Stimulated activated CD8-positive, alpha-beta memory T cell treated with anti-CD3 and anti-CD28 coated beads, Interleukin-12 subunit alpha, Interleukin-12 subunit beta, amount 100 ng/mL, for 24 hours (primary cell): ENCODE measurements at regions not wholly inside any gene's neighbourhood (a gene's known extent, or its start where the extent isn't known, plus 50 kb on each side); places are given as distances from the start of the nearest gene placed in this dataset.

Experiments used
- DNase-seq: peaks from one replicate; pipeline ENCODE4 v3.0.0-alpha.2; 2020; ENCODE audit errors: extremely low read depth

DNA sequence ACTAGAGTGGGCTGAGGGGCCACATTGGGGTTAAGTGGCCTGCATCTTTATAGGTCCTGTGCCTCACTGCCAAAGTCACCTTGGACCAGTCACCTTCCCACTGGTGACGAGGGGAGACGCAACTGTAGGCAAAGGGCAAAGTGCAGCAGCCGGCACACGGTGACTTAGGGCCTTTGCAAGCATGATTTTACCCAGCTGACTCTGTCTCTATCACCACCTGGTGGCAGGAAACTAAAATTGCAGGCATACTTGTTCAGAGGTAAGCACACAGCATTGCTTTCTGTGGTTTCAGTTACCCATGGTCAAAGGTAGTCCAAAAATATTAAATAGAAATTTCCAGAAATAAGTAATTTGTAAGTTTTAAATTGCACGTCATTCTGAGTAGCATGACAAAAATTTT is 1164.4 kb downstream of the BRD1 start:
- no peak for DNase-seq

DNA sequence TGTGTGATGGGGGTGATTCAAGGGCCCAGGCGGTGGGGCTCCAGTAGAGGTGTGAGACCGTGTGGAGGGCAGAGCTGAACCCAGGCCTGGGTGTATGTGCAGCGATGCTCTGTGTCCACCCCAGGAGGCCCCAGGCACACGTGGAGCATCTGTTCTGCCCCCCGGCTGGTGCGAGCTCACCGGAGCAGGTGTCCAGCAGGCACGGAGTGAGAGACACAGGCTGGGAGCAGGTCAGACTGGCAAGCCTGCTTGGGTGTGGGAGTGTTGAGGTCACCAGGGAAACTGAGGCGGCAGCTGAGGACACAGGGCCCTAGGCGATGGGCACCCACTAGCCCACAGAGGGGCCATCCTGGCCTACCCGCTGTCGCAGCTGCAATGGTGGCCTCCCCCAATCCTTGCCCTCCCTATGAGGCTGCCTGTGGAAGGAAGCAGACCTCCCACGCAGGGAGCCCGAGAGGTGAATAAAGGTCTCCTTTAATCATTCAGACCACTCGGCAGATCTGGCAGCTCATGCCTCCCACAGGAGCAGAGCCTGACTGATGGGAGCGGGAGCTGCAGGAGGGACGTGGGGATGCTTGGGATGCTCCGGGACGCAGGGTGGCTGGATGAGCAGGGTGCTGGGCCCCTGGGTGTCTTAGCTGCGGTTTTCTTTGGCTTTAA is 1165.1 kb downstream of the BRD1 start:
- DNase-seq = no peak

DNA sequence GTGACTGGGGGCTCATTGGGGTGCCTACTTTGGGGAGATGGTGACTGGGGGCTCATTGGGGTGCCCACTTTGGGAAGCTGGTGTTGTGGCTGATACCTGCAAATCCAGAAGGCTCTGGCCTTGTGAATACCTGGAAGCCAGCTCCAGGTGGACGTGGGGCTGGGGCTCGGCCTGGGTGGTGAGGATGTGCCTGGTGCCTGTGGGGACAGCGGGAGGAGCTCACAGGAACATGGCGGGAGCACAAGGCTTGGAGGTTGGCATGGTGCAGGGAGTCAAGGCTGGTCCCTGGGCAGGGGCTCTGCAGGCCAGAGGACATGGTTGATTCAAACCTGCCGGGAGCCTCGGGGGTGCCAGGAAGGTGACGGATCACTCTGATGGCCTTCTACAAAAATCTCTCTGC is 1165.7 kb downstream of the BRD1 start:
- DNase-seq = no peak

DNA sequence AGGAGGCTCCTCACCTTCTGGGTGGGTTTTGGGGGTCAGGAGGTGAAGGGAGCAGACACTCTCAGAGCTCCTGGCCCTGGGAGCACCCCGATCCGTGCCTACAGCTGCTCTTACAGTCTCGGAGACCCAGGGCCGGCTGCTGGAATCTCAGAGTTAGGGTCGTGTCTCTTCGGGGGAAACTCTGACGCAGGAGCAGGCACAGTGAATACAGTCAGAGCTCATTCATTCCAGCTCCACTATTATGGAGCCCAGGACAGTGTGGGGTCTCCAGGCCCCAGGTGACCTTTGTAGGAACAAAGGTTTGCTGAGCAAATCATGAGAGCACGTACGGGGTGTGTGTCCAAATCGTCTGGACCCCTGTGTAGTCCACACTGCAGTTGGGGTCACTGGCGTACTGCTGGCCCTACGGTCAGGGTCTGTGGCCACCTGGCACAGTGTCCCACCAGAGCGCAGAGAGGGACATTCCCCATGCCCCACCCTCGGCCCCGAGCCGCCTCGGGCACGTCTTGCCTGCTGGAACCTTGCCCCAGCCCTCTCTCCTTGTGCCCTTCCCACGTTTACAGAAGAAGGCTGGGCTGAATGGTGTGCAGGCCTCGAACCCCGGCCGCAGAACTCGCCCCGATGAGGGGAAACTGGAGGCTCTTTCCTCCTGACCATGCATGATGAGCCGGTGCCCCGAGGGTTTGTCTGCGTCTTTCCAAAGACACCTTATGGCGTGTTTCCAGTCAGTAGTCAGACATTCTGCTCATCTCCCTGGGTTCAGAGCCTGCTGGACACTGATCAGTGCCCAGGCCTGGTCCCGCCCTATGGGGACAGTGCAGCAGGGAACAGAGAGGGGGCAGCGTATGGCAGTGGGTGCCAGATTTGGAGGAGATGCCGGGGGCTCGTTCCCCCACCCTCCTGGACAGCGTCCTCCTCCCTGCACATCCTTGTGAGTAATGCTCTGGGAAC is 1166.6 kb downstream of the BRD1 start:
- DNase-seq = no peak

DNA sequence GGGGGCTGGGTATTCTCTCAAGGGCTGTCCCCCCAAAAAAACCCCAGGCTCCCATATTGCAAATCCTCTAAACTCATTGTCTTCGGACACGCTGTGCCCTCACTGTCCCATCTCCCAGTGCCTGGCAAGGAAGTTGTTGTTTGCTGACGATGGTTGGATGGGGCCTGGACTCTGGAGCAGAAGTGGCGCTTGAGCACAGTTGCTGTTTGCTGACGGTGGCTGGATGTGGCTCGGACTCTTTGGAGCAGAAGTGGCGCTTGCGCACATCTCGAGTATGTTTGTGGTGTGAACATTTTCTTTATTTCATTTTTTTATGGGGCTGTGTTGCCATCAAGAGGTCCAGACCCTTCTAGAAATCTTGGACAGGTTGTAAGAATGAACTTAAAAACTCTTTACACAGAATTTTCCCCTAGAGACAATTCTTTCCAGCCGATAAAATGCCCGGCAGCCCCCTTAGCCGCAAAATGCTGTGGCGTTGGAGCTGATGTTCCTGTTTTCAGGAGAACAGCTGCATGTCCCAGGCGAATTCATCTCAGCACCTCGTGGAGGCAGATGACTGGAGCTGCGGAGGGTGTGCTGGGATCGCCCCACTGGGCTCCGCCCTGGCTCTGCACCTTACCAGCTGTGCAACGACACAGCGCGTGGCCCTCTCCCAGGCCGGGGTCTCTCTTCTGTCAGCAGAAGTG is 1167.4 kb downstream of the BRD1 start:
- no peak for DNase-seq

GRCh38 chr22:48659404-48659996 is 1168.2 kb downstream of the BRD1 start:
- DNase-seq = no peak

DNA sequence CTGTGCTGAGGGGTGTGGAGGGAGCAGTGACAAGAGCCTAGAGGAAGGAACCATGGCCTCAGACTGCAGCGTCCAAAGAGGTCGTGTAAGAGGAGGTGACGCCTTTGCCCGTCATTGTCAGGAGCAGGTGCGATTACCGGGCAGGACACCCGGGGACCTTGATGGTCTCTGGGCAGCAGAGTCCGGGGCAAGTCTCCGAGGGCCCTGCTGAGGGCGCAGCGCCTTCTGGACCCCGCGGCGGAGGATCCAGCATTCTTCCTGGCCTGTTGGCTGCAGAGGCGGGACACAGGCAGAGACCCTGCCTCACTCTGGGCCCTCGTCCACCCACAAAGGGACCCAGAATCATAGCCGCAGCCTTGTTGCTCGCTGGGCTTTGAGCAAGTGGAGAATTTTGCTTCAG is 1168.8 kb downstream of the BRD1 start:
- DNase-seq = no peak

DNA sequence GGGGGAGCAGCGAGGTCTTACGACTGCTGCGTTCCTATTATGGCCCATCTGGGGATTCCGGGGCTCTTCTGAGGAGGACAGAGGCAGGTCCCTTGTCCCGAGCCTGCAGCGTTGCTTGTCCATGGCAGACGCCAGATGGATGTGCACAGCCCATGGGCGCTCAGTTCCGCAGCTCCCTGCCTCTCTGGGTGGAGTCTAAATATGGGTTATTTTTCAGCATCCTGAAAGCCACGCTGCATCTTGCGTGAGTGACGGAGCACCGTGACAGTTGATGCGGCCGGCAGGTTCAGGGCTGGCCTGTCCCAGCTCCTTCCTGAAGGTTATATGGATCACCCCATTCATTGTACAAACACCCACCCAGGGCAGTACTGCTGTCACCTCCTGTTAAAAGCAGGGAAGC is 1169.4 kb downstream of the BRD1 start:
- no peak for DNase-seq

DNA sequence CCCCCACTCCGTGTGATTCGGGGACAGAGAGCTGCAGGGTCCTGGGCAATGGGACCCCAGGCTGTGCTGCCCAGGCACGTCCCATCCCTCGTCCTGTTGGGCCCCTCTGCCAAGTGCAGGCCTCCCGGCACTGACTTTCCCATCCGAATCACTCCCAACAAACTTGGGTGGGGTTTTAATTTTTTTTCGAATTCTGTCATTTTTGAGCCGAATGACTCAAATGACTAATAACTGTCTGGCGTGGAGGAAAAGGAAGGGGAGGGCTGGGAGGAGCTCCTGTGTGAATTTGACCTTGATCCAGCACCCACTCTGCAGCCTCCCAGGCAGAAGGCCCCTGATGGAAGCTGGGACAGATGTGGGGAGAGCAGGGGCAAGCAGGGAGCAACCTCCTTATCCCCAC is 1173.2 kb downstream of the BRD1 start:
- no peak for DNase-seq

DNA sequence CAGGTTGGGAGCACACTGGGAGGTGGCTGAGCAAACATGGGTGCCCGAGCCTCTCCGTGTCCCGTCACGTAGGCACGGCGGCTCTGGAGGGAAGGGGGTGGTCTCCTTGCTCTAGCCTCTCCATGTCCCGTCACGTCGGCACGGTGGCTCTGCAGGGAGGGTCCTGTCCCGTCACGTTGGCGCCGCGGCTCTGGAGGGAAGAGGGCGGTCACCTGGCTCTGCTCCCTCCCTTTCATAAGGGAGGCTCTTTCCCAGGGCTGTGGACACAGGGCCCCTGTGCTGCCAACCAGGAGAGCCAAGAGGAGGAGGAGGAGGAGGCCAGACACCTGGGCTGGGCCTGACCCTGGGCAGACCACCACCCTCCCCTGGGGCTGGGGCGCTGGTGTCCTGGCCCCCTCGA is 1173.7 kb downstream of the BRD1 start:
- no peak for DNase-seq

GRCh38 chr22:48653306-48653705 is 1174.4 kb downstream of the BRD1 start:
- DNase-seq = no peak

- DNase-seq = no peak
Measured at GRCh38 chr22:48652796-48653195, 1174.9 kb downstream of the BRD1 start.

DNA sequence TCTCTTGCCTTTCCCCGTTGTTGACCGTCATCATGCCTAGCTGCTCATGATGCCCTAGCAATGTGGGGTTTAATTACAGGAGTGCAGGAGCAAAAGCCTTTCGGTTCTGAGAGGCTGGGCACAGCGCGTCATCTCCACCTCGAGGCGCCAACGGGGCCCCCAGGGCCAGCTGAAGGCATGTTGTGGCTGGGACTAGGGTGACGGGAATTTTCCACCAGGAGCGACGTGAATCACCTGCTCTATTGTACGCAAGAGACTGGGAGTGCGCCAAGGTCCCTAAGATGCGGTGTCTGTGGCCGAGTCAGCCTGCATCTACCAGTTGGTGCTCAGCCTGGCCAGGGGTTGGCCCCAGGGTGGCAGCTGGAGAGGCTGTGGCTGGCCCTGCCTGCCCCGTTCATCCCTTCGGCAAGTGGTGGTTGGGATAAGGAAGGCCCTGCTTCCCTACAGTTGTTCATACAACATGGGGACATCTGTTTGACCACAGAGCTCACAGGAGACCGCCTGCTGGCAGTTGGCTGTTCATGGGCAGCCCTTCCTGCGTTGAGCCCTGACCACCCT is 1175.6 kb downstream of the BRD1 start:
- no peak for DNase-seq

- no peak for DNase-seq
Measured at GRCh38 chr22:48651036-48651890, 1176.4 kb downstream of the BRD1 start.

GRCh38 chr22:48650323-48651035 is 1177.2 kb downstream of the BRD1 start:
- no peak for DNase-seq

DNA sequence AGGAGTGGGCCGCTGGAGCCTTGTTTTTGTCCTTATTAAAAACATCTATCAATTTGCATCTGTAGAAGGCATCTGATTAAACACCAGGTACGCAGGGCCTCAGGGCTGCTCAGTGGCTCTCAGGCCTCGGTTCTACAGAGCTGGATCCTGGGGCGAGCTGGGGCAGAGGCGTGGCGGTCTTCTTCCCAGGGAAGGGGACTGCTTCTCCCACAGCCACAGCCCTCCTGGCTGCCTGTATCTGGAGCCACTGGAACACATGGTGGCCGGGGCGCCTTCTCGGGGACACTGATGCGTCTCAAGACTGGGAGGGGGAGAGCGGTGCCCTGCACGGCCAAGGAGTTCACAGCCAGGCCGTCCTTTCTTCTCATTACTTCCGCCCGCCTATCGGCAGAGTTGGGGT is 1178.2 kb downstream of the BRD1 start:
- DNase-seq = no peak

DNA sequence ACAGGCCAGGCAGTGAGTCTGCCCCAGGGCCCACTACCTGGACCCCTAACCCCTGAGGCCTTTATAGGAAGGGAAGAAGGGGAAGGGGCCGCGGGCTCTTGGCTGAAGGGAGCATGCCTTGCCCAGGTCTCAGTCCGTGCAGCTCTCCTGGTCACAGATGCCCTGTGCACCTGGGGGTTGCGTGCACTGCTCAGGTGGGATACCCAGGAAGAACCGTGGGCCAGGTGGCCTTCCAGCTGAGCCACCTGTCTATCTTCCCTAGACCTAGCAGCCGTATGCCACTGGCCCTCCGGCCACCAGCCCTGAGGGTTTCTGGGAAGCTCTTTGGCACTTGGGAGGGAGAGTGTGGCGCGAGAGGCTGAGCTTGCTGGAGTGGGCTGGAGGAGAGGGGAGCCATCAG is 1178.6 kb downstream of the BRD1 start:
- no peak for DNase-seq

GRCh38 chr22:48647606-48648515 is 1179.8 kb downstream of the BRD1 start:
- DNase-seq = no peak

DNA sequence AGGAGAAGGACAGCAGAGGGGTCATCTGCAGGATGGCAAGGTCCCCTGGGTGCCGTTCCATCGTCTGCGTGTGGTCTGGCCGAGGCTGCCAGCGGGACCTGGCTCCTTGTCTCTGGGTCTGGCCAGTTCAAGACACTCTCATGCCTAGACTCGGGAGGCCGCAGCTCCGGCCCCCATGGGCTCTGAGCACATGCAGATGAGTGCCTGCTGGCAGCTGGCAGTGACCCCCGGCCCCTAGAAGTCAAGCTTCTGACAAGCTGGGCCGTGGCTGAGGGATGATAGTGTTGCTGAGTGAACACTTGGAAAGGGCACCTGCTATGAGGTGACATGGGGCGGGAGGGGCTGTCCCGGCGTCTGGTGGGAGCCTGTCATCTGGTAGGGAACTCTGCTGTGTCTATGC is 1180.6 kb downstream of the BRD1 start:
- DNase-seq = no peak
